Left kidney (tissue), 1 donor: ENCODE measurements at regions not wholly inside any gene's neighbourhood (a gene's known extent, or its start where the extent isn't known, plus 50 kb on each side); places are given as distances from the start of the nearest gene placed in this dataset.

Source experiments
- DNase-seq: peaks from one replicate; pipeline ENCODE4 v3.0.0-alpha.2; 2013

DNA sequence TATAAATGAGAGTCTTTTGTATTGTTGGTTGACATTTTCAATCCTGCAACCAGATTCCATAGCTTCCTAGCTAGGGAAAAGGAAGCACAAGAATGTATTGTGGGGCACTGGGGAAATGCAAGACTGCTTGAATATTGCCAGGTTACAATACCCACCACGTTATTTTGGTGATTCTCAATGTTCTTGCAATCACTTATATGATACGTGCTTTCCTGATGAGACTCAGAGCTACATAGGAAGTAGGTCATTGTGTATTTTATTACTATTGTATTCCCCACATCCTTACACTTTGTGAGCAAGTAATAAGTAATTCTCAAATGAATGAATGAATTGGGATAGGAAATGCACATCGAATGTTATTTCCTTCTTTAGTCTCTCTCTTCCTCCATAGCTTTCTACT lies 217.1 kb upstream of the CD180 start:
- DNase-seq, result no peak

DNA sequence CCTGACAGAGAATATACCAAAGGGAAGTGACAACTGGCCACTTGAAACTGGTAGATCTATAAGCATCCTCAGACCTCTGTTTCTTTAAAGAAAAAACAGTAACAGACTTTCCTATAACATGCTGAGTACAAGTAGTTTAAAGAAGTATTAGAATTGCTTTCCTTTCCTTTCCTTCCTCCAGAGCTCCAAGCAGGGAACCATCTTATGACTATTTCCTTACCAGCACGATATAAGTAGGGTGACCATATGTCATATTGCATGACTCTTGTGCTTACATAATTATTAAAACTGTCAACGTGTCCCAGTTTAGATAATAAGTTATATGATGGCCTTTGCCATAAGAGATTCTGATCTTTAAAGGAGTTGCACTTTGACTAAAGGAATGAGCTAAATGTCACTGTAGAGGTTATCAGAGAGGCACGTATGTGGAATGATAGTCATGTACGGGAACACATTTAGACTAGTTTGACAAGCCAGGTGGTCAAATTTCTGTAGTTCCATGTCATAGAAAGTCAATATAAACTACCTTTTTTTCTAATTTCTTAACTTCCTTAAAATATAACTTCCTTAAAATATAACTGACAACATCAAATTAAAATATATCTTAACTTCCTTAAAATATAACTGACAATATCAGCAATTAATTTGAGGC lies 212.7 kb upstream of the CD180 start:
- no peak for DNase-seq

GRCh38 chr5:67407979-67408378 lies 211.4 kb upstream of the CD180 start:
- DNase-seq, result no peak

DNA sequence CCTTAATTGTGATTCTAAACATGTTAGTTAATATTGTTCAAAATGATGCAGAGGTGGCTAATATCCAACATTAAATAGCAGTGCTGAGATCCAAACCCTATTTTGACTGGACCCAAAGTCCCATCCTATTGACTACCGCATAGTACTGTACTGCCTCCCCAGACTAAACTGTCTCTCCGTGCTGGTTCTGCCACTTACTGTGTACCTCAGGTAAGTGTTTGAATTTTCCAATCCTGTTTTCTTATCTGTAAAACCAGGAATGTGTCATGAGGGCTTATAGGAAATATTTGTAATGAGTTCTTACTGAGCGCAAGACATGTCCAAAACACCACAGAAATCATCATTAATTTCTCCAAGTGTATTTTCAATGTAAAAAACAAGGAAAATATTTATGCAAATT lies 209.2 kb upstream of the CD180 start:
- no peak for DNase-seq

DNA sequence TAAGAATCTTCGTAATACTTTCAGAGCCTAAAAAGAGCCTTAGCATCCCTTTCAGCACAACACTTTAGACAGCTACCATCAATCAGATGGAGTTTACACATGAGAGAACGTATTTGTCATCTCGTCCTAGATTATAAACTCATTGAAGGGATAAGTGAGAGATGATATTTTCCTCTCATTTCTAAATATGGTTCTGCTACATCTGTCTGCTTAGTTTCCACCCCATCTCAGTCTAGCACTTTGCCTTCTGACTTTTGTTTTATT lies 208.4 kb upstream of the CD180 start:
- DNase-seq, result no peak

GRCh38 chr5:67404256-67405100 lies 207.9 kb upstream of the CD180 start:
- DNase-seq, result no peak

DNA sequence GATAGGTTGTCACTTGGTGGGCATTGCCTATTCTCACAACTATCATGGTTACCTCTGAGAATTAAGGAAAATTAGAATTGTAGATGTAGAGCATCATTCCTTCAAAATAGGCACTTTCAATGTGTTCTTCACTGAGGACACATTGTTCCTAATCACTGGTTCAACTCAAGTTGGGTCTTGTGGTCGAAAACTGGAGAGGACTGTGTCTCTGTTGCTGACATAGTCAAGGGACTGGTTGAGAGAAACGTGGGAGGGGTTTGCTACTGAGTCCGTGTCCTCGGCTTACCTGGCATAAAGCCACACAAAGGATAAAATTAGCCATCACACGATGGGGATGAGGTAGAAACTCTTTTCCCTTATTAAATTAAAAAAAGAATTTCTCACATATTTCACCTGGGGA lies 205.9 kb upstream of the CD180 start:
- no peak for DNase-seq

- no peak for DNase-seq
Observed at GRCh38 chr5:67401172-67401571, 204.6 kb upstream of the CD180 start.

GRCh38 chr5:67400752-67401151 lies 204.2 kb upstream of the CD180 start:
- no peak for DNase-seq

DNA sequence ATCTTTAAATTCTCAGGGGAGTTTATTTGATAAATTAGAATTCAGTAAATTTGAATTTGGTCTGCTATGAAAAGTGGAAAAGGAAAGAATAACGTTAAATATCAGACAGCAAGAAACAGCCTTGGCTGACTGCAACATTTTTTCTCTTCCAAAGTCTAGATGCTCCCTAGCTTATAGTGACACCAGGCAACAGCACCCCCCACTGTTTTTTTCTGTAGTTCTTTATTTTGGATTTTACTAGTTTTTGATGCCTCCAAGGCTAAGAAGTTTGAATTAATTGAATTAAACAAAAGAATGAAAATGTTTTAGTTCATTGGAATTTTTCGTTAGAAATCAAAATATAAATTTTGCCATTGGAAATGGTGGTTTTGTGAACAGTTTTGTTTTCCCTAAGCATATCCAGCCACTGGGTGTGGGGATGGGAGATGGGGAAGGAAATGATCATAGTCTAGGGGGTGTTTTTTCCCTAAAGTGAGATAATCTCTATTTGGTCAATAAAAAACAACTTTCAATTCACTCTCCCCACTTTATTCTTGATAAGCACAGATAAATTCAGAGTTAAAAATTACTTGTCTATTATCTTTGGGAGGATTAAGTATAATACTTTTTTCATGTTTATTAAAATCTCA lies 199.3 kb upstream of the CD180 start:
- DNase-seq, result no peak

- DNase-seq, result no peak
Observed at GRCh38 chr5:67393211-67393610, 196.6 kb upstream of the CD180 start.

- DNase-seq, result no peak
Observed at GRCh38 chr5:67390935-67391334, 194.3 kb upstream of the CD180 start.

GRCh38 chr5:67383451-67383850 lies 186.9 kb upstream of the CD180 start:
- no peak for DNase-seq

GRCh38 chr5:67381236-67381880 lies 184.8 kb upstream of the CD180 start:
- DNase-seq, result no peak

GRCh38 chr5:67380431-67380830 lies 183.8 kb upstream of the CD180 start:
- DNase-seq, result no peak

GRCh38 chr5:67379753-67380152 lies 183.2 kb upstream of the CD180 start:
- DNase-seq, result no peak

DNA sequence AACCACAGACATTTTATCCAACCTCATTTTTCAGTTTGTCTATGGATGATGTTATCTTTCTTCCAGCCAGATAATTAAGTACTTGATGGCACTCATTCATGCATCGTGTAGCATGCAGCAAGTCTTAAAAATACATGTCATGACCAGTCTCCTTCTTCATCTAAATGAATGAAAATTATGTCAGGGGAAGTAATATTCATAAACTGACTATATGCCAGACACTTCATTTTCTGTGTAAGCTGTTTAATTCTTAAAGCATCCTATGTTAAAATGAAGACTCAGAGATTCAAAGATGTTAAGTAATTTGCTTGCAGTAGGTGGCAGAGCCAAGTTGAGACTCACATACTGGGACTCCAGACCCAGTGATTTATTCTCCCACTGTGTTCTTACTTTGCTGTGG lies 181.7 kb upstream of the CD180 start:
- DNase-seq, result no peak

DNA sequence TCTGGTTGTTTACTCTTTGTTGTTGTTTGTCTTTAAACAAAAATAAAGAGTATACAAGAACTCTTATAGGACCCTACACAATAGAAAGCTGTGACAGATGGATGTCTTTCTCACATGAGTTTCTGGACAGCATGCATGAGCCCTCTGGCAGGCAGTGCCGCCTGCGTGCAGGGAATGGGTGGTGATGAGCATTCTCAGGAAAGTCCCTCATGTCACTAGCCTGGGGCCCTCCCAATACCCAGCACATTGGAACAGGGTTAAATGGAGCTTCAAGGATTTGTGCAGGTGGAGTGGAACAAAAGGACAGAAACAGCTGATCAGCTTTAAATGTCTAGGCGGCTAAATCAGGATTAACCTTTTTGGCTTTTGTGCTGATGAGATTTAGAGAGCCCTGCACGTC lies 181.0 kb upstream of the CD180 start:
- DNase-seq, result no peak

- no peak for DNase-seq
Observed at GRCh38 chr5:67375606-67376005, 179.0 kb upstream of the CD180 start.

DNA sequence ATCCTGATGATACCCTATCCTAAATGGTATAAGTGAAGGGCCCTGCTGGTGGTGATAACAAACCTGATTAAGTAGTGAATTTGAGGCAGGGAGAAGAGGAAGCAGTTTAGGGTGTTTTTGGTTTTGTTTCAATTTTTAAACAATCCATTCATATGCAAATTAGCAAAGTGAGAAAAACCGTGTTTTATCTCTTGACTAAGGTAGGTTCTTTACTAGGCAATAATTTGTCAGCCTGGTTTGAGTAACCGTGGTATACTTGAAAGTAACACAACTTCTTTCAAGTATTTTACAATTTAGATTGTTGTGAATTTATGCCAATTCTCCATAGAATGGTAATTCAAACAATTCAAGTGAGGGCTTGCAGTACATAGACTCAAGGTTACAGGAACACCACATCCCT lies 177.8 kb upstream of the CD180 start:
- DNase-seq, result no peak

- no peak for DNase-seq
Observed at GRCh38 chr5:67373518-67373917, 176.9 kb upstream of the CD180 start.

DNA sequence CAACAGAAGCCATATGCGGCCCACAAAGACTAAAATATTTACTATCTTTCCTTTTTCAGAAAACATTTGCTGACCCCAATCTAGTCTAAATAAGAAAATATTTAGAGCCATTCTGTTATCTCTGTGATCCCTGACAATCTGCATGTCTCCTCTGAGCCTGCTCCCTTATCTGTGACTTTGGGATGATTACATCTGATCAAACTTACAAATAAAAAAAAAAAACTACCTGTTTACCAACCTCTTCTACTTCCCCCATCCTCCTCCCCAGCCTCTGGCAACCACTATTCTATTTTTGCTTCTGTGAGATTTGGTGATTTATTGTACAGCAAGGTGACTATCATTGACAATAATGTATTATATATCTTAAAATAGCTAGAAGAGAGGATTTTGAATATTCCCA lies 176.3 kb upstream of the CD180 start:
- DNase-seq, result no peak

- DNase-seq, result no peak
Observed at GRCh38 chr5:67371924-67372323, 175.3 kb upstream of the CD180 start.
